ENCODE measurements at regions not wholly inside any gene's neighbourhood (a gene's known extent, or its start where the extent isn't known, plus 50 kb on each side); places are given as distances from the start of the nearest gene placed in this dataset.

GRCh38 chr2:65722028-65722778, 289.8 kb upstream of the SPRED2 start:
- peak; percentile 65 for DNase-seq

GRCh38 chr2:65716698-65717097, 284.3 kb upstream of the SPRED2 start:
- no peak for DNase-seq

GRCh38 chr2:65715323-65715722, 282.9 kb upstream of the SPRED2 start:
- no peak for DNase-seq

- DNase-seq: no peak
Measured at GRCh38 chr2:65714866-65715265, 282.5 kb upstream of the SPRED2 start.

GRCh38 chr2:65711863-65712262, 279.5 kb upstream of the SPRED2 start:
- no peak for DNase-seq

- no peak for DNase-seq
Measured at GRCh38 chr2:65710779-65711295, 278.4 kb upstream of the SPRED2 start.

GRCh38 chr2:65710356-65710755, 278.0 kb upstream of the SPRED2 start:
- DNase-seq: no peak

- no peak for DNase-seq
Measured at GRCh38 chr2:65708086-65708485, 275.7 kb upstream of the SPRED2 start.

GRCh38 chr2:65706411-65706810, 274.0 kb upstream of the SPRED2 start:
- no peak for DNase-seq

GRCh38 chr2:65701191-65701590, 268.8 kb upstream of the SPRED2 start:
- no peak for DNase-seq

- DNase-seq: peak; percentile 30
Measured at GRCh38 chr2:65700720-65701119, 268.3 kb upstream of the SPRED2 start.

GRCh38 chr2:65700004-65700651, 267.7 kb upstream of the SPRED2 start:
- DNase-seq: no peak

GRCh38 chr2:65691816-65692215, 259.4 kb upstream of the SPRED2 start:
- DNase-seq: no peak

GRCh38 chr2:65688141-65688886, 255.9 kb upstream of the SPRED2 start:
- DNase-seq: no peak

GRCh38 chr2:65687614-65688013, 255.2 kb upstream of the SPRED2 start:
- no peak for DNase-seq

- DNase-seq: no peak
Measured at GRCh38 chr2:65686928-65687521, 254.6 kb upstream of the SPRED2 start.

- DNase-seq: no peak
Measured at GRCh38 chr2:65681503-65681902, 249.1 kb upstream of the SPRED2 start.

- no peak for DNase-seq
Measured at GRCh38 chr2:65678779-65679391, 246.5 kb upstream of the SPRED2 start.

- DNase-seq: no peak
Measured at GRCh38 chr2:65675350-65675749, 243.0 kb upstream of the SPRED2 start.

GRCh38 chr2:65671670-65672242, 239.4 kb upstream of the SPRED2 start:
- DNase-seq: no peak

- DNase-seq: no peak
Measured at GRCh38 chr2:65669574-65669973, 237.2 kb upstream of the SPRED2 start.

GRCh38 chr2:65668744-65669143, 236.3 kb upstream of the SPRED2 start:
- DNase-seq: no peak

Data from femur (tissue), 1 donor.